ENCODE measurements at regions not wholly inside any gene's neighbourhood (a gene's known extent, or its start where the extent isn't known, plus 50 kb on each side); places are given as distances from the start of the nearest gene placed in this dataset.

DNA sequence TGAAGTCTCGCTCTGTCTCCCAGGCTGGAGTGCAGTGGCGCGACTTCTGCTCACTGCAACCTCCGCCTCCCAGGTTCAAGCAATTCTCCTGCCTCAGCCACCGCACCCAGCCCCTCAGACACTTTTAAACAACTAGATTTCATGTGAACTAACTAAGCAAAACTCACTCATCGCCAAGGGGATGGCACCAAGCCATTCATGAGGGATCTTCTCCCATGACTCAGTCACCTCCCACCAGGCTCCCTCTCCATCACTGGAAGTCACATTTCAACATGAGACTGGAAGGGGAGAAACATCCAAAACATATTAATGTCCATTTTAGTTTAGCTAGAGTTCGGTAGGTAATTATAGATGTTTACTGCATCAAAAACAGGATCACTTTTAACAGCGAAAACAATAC lies 95.9 kb upstream of the PRL start:
- ATAC-seq = no peak
- DNase-seq = no peak
- intact Hi-C loops (cut with DNase I) = no loop called here

DNA sequence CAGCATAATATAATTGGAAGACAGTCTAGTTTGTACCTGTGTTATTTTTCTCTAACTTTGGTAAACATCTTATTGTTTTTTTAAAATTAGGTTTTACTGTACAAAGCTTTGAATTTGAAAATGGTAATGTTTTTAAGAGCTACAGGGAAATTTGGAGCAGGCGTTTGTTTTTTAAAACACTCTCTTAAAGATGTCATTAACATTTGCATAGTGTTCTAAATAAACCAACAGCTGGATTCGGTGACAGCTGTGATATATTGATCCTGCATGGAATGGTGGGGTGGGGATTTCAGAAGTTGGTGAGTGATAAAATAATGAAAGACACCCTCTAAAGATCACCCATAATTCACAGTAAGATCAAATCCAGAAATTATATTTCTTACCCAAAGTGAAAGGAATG lies 97.9 kb upstream of the PRL start:
- DNase-seq (no peak), ATAC-seq (no peak)
- intact Hi-C loops (cut with DNase I) = no loop called here

DNA sequence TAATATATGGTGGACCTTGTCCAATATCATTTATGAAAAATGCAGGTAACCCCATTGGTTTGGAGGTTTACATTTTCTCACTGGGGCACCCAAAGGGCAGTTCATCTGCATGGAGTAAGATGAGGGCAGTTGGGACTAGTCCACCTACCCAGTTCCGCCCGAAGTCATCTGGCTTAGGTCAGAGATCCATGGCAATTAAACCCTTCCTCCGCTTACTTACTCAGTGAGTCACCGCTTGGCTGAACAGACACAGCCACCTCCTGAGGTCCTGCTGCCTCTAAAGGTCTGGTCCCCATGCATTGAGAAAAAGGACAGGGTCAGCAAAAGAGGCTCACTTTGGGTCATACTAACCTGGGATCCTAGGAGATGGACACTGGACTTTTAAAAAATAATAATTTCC lies 102.9 kb upstream of the PRL start:
- ATAC-seq = no peak
- no peak for DNase-seq
- intact Hi-C loops (cut with DNase I) = no loop called here

GRCh38 chr6:22401206-22401605 lies 104.4 kb upstream of the PRL start:
- no peak for ATAC-seq
- intact Hi-C loops (cut with DNase I) = no loop called here

DNA sequence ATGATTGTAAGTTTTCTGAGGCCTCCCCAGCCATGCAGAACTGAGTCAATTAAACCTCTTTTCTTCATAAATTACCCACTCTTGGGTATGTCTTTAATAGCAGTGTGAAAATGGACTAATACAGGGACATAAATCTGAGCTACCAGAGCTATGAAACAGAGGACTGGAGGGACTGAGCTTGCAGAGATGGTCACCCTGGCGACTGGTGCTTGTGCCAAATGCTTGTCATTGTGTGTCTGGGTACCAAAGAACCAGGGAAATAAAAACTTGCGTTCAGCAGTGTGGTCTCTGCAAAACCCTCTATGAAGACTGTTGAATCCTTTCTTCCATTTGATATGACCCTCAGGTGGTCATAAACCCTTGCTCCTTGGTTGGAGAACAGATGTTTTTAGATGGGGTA lies 105.1 kb upstream of the PRL start:
- intact Hi-C loops (cut with DNase I) = no loop called here
- ATAC-seq (no peak), DNase-seq (no peak)

More at GRCh38 chr6:22401206-22401605, 104.4 kb upstream of the PRL start:
- DNase-seq = no peak

DNA sequence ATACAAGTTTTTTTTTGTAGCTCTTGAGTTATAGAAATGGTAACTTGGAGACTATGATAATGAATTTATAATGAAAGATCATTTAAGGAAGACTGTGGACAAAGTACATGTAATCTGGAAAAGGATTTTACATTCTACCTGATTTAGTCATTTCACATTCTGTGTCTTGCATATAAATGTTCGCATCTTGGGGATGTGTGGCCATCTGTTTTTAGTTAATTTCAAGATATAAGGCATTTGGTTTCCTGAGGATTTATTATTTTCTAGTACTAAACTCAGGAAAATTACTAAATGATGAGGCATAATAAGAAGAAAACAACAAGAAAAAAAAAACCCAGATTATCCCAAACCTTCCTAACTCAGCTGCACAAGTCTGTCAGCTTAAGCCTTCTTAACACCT lies 112.7 kb upstream of the PRL start:
- DNase-seq (no peak), ATAC-seq (no peak)
- intact Hi-C loops (cut with DNase I) = no loop called here

DNA sequence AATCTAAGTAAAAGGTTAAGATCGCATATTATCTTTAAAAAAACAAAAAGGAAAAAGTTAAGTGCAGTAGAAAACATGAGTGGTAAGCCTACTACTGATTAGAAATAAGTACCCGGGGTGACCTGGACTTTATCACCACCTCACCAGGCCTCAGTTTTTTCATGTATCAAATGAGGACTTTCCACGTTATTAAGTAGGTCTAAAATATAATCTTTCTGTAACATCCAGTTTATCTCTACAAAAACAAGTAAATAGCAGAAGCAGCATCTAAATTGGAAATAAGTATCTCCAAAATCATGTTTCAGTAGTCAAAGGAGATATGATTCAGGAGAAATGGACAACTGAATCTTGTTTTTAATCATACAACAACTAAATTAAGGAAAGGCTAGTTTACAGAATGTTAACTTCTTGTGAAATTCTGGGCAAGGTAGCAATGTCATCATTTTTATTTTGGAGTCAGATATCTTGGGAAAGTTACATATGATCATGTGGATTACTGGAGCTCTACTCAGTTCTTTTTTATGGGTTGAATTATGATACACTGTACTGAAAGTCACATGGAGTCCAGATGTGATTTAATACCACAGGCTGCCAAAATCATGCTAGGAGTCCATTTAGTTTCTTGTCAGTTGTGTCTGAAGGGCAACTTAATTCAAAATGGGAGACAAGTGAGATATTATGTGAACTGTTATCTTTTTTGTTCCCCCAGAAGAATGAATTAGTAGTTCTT lies 114.7 kb upstream of the PRL start:
- no peak for DNase-seq
- intact Hi-C loops (cut with DNase I) = no loop called here
- no peak for ATAC-seq

- intact Hi-C loops (cut with DNase I) = no loop called here
- ATAC-seq = no peak
- DNase-seq = no peak
These were observed 116.2 kb upstream of the PRL start for GRCh38 chr6:22412994-22413393.

- intact Hi-C loops (cut with DNase I) = no loop called here
- ATAC-seq (no peak), DNase-seq (no peak)
These were observed 117.0 kb upstream of the PRL start for GRCh38 chr6:22413681-22414311.

DNA sequence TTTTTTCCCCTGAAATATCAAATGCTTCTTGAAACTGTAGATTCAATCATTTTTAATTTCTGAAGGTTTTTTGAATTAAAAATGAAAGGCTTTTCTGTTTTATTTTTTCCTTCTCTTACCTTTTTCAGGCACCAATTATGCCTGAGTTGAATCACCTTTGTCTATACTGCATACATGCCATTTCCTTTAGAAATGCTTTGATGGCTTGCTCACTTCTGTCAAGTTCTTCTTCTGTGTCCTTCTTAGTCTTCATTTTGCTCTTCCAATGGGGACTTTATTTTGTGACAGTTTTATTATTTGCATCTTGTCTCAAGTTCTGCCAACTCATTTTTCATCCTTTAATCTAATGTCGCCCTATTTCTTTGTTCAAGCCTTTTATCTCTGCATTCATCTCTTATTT lies 121.9 kb upstream of the PRL start:
- DNase-seq (no peak), ATAC-seq (no peak)
- intact Hi-C loops (cut with DNase I) = no loop called here

DNA sequence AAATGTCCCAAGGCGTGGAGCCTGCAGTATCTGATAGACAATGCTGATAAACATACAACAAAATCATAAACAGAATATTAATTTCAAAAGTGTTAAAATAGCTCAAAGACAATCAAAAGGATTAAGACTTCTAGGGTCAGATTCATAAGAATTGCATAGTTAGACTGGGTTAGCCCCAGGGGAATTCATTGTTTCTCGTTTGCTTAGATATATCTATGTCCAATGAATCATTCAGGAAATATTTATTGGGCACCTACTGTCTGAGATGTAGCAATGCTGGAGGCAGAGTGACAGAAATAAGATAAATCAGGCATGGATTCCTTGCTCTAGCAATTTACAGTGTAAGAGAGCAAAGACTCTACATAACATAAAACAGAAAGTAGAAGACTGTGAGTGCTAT lies 124.4 kb upstream of the PRL start:
- intact Hi-C loops (cut with DNase I) = no loop called here
- ATAC-seq (no peak), DNase-seq (no peak)

GRCh38 chr6:22424196-22424595 lies 127.4 kb upstream of the PRL start:
- ATAC-seq (no peak), DNase-seq (no peak)
- intact Hi-C loops (cut with DNase I) = no loop called here

- DNase-seq (no peak), ATAC-seq (no peak)
- intact Hi-C loops (cut with DNase I) = no loop called here
These were observed 135.2 kb upstream of the PRL start for GRCh38 chr6:22432060-22432459.

DNA sequence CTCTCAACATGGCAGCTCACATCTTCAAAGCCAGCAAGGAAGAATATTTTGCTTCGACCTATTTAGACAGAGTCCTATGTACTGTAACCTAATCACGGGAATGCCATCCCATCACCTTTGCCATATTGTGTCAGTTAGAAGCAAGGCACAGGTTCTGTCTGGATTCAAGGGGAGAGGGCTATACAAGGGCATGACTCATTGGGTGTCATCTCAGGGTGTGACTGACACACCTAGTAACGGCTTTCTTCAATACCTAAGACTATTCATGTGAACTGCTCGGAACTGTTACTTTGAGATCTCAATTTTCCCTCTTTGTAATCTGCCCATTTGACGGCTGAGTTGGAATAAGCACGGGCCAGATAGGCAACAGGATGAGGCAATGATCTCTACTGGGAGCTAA lies 135.6 kb upstream of the HDGFL1 start:
- intact Hi-C loops (cut with DNase I) = no loop called here
- DNase-seq (no peak), ATAC-seq (no peak)

DNA sequence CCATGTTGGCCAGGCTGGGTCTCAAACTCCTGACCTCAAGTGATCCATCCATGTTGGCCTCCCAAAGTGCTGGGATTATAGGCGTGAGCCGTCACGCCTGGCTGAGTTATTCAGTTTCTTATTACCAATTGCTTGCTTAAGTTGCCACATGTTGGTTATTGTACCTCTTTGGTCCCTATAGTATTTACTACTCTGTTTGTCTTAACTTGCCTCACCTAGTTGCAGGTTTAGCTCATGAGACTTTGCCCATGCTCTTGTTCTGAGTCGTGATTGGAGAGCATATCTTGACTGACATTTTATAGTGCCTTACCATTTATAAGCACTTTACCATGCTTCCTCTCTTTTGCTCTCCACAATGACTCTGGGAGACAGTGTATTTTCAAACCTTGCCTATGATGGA lies 134.2 kb upstream of the HDGFL1 start:
- intact Hi-C loops (cut with DNase I) = no loop called here
- no peak for DNase-seq
- no peak for ATAC-seq

DNA sequence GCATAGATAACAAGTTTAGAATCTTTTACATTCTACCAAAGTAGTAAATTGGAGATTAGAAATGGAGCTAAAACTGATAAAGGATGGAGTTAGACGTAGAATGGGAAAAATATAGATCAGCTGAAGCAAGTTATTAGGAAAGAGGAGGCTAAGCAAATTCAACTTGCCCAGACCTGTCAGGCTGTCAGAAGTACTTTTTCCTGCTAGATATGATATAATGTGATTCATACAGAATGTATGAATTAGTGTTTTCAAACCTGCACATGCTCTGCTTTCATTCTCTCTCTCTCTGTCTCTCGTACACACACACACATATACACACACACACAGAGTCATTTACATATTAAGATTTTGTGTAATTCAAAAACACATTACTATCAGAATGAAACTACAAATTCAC lies 133.2 kb upstream of the HDGFL1 start:
- ATAC-seq (no peak), DNase-seq (no peak)
- intact Hi-C loops (cut with DNase I) = no loop called here

DNA sequence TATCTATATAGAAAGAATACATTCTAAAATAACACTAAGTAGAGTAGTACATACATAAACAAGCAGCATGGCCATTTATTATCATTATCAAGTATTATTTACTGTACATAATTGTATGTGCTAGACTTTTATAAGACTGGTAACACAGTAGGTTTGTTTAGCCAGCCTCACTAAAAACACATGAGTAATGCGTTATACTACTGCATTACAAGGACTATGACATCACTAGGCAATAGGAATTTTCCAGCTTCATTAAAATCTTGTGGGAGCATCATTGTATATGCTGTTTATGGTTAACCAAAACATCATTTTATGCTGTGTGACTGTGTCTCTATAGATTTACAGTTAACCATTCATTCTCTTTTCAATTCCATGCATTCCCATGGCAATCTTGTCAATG lies 131.7 kb upstream of the HDGFL1 start:
- DNase-seq (no peak), ATAC-seq (no peak)
- intact Hi-C loops (cut with DNase I) = no loop called here

GRCh38 chr6:22442826-22443225 lies 126.5 kb upstream of the HDGFL1 start:
- intact Hi-C loops (cut with DNase I) = no loop called here
- ATAC-seq (no peak), DNase-seq (no peak)

- intact Hi-C loops (cut with DNase I) = no loop called here
- DNase-seq = no peak
- ATAC-seq = no peak
These were observed 125.0 kb upstream of the HDGFL1 start for GRCh38 chr6:22444330-22444729.

- DNase-seq (no peak), ATAC-seq (no peak)
- intact Hi-C loops (cut with DNase I) = no loop called here
These were observed 123.4 kb upstream of the HDGFL1 start for GRCh38 chr6:22445946-22446345.
